Karpas-422 (cell line): ENCODE measurements at regions not wholly inside any gene's neighbourhood (a gene's known extent, or its start where the extent isn't known, plus 50 kb on each side); places are given as distances from the start of the nearest gene placed in this dataset.

Experiments
- DNase-seq: peaks from one replicate; pipeline ENCODE4 v3.0.0-alpha.2; 2015
- H2AFZ ChIP-seq: fragments of 200-600 bp; sonication (generic); 2 replicates; pipeline ENCODE4 v1.6.1; 2014; ENCODE audit warnings: antibody characterized with exemption, low read length, mixed read lengths
- H3K27ac ChIP-seq: fragments of 200-600 bp; sonication (generic); 2 replicates; pipeline ENCODE4 v1.5.1; 2014; ENCODE audit warnings: mild to moderate bottlenecking, low read length, moderate library complexity
- H3K27me3 ChIP-seq: fragments of 200-600 bp; sonication (generic); 2 replicates; pipeline ENCODE4 v1.6.1; 2014; ENCODE audit warnings: low read length, mixed read lengths
- H3K36me3 ChIP-seq: fragments of 200-600 bp; sonication (generic); 2 replicates; pipeline ENCODE4 v1.6.1; 2014; ENCODE audit warnings: low read length, mixed read lengths; ENCODE audit not compliant: insufficient read depth
- H3K4me1 ChIP-seq: fragments of 200-600 bp; sonication (generic); 2 replicates; pipeline ENCODE4 v1.6.1; 2014; ENCODE audit warnings: mild to moderate bottlenecking, low read length, mixed read lengths
- H3K4me2 ChIP-seq: fragments of 200-600 bp; sonication (generic); 2 replicates; pipeline ENCODE4 v1.6.1; 2014; ENCODE audit warnings: low read length, low read depth, mild to moderate bottlenecking; ENCODE audit not compliant: poor library complexity, severe bottlenecking
- H3K4me3 ChIP-seq: fragments of 200-600 bp; sonication (generic); 2 replicates; pipeline ENCODE4 v1.5.1; 2014; ENCODE audit warnings: mild to moderate bottlenecking, antibody characterized with exemption, low read length, mixed read lengths
- H3K79me2 ChIP-seq: fragments of 200-600 bp; sonication (generic); 2 replicates; pipeline ENCODE4 v1.6.1; 2014; ENCODE audit warnings: mild to moderate bottlenecking, low read length, mixed read lengths
- H3K9ac ChIP-seq: fragments of 200-600 bp; sonication (generic); 2 replicates; pipeline ENCODE4 v1.6.0; 2014; ENCODE audit warnings: low read length
- H3K9me2 ChIP-seq: fragments of 200-600 bp; sonication (generic), shearing (Covaris generic); replicated peaks from 2 replicates; pipeline ENCODE4 v1.6.0; 2014; ENCODE audit warnings: mild to moderate bottlenecking, low read length, moderate library complexity; ENCODE audit not compliant: insufficient read depth
- H3K9me3 ChIP-seq: fragments of 300-700, 200-600 bp; sonication (generic); 2 replicates; pipeline ENCODE4 v1.6.1; 2014; ENCODE audit warnings: low read length, mixed read lengths
- H4K20me1 ChIP-seq: fragments of 200-600 bp; sonication (generic); 2 replicates; pipeline ENCODE4 v1.6.1; 2014; ENCODE audit warnings: mild to moderate bottlenecking, antibody characterized with exemption, low read length, low read depth; ENCODE audit not compliant: insufficient read depth

DNA sequence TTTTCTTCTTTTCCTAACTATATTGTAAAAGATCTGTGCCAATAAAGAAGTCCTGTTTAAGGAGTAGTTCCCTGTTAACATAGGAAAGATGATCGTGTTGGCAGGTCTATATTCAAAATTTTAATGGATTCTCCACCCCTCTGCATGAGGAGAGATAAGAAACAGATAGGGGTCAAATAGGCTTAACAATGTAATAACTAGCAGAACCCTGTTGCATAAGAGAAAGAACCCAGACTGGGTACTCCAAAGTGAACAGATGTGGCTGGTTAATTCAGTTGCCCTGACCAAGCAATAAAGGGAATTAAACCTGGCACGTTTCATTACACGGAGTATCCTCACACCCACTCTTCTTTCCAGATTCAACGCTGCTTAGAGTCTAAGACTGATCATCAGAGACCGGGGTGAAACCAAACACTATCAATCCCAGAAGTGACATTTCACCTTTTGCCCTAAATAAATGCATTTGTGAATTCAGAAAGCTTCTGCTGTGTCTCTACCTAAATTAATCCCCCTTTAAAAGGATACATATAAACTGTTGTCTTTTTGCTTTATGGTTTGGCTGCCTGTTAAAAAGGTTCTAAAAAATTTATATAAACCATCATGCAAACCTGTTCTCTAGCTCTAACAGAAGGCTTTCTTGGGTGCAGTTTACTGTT is 1276.9 kb upstream of the WWC1 start:
- DNase-seq, result no peak
- Histone ChIP-seq H4K20me1 (no peaks in the 10 kb centered on the region), H2AFZ (no peak overlapping the region), H3K4me3 (no peak overlapping the region), H3K27me3 (no peaks in the 10 kb centered on the region), H3K79me2 (no peaks in the 10 kb centered on the region), H3K9ac (no peak overlapping the region), H3K4me1 (no peaks in the 10 kb centered on the region), H3K36me3 (no peaks in the 10 kb centered on the region), H3K9me3 (peaks cover 18% of the 10 kb centered on the region), H3K27ac (no peak overlapping the region), H3K9me2 (no peaks in the 10 kb centered on the region), H3K4me2 (no peak overlapping the region)

DNA sequence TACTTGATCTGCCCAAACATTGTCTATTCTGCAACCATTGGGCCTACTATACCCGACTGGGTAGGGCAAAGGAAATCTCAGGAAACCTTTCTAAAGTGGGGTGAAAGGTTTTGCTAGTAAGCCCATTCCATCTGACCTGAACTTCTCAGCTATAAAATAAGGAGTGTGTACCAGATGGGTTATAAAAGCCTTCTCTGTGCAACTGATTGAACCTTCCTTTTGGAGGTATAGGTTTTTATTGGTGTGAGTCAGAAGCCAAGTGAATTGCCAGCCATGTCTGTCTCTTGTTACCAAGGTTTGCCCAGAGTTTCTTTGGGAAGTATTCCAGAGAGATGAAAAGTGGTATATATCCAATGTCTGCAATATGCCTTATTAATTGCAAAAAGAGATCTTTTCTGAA is 1271.0 kb upstream of the WWC1 start:
- Histone ChIP-seq H3K27me3 (no peaks in the 10 kb centered on the region), H3K9me3 (peaks cover 21% of the 10 kb centered on the region), H3K9ac (no peak overlapping the region), H3K9me2 (no peaks in the 10 kb centered on the region), H3K36me3 (no peaks in the 10 kb centered on the region), H4K20me1 (no peaks in the 10 kb centered on the region), H3K4me3 (no peak overlapping the region), H3K4me1 (no peaks in the 10 kb centered on the region), H3K27ac (no peak overlapping the region), H2AFZ (no peak overlapping the region), H3K79me2 (no peaks in the 10 kb centered on the region), H3K4me2 (no peak overlapping the region)
- no peak for DNase-seq

- peaks cover 2% of the 10 kb centered on the region for H3K9me3 ChIP-seq
- no peak overlapping the region for H3K4me2 ChIP-seq
- H3K4me3 ChIP-seq, result no peak overlapping the region
- H4K20me1 ChIP-seq, result no peaks in the 10 kb centered on the region
- H3K9ac ChIP-seq, result no peak overlapping the region
- H3K4me1 ChIP-seq, result no peaks in the 10 kb centered on the region
- H3K36me3 ChIP-seq, result no peaks in the 10 kb centered on the region
- H3K27me3 ChIP-seq, result no peaks in the 10 kb centered on the region
- no peak overlapping the region for H2AFZ ChIP-seq
- H3K27ac ChIP-seq, result no peak overlapping the region
- no peak for DNase-seq
- no peaks in the 10 kb centered on the region for H3K9me2 ChIP-seq
- no peaks in the 10 kb centered on the region for H3K79me2 ChIP-seq
These were observed 1262.0 kb upstream of the WWC1 start for GRCh38 chr5:167029488-167029887.

DNA sequence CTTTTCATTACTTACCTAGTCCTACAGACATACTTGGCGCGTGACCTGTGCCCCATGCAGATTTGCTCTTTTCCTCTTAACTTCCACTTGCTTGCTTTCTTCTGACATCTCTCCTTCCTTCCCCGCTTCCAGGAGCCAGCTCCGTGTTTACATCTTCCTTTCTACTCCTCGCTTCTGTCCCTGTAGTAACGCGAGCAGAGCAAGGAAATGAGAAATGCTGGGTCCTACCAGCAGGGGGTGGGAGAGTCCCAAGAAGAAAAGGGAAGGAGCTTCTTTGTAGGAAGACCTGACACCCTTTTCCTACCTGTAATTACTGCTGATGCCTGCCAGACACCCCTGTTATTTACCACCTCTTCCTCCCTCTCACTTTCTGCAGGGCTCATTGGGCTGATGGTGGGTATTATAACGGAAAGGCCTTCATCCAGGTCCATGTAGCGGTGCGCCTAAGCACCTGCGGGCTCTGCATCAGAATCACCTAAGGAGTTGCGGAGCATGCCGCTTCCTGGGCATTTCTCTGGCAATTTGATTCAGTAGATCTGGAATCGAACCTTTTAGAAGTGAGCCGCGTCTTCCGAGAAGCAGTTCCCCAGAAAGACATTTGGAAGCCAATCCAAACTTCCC is 1260.8 kb upstream of the WWC1 start:
- Histone ChIP-seq H3K4me2 (no peak overlapping the region), H3K4me3 (no peak overlapping the region), H2AFZ (no peak overlapping the region), H3K27me3 (no peaks in the 10 kb centered on the region), H3K9me3 (peaks cover 2% of the 10 kb centered on the region; the same call in 1 of the 2 replicates), H3K4me1 (no peaks in the 10 kb centered on the region), H3K36me3 (no peaks in the 10 kb centered on the region), H3K79me2 (no peaks in the 10 kb centered on the region), H3K27ac (no peak overlapping the region), H3K9me2 (no peaks in the 10 kb centered on the region), H3K9ac (no peak overlapping the region), H4K20me1 (no peaks in the 10 kb centered on the region)
- no peak for DNase-seq

DNA sequence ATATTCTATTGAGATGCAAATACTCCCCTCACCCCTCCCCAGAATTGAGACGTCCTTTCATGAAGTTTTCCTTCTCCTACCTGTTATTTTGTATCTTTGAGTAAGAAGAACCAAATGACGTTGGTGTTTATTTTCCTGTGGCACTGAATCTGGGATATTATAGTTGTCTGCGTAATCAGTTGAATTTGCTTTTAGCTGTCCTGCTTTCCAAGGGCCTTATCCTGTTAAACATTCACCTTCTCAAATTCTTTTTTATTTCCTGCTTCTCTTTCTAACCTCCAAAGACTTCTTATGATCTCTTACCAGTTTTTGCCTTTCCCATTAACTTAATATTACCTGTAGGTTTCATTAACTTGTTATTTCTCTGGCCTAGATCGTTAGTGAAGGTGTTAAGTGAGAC is 1254.9 kb upstream of the WWC1 start:
- Histone ChIP-seq H3K4me2 (no peak overlapping the region), H3K27ac (no peak overlapping the region), H3K9me2 (no peaks in the 10 kb centered on the region), H3K4me3 (no peak overlapping the region), H3K79me2 (no peaks in the 10 kb centered on the region), H3K36me3 (no peaks in the 10 kb centered on the region), H3K4me1 (no peaks in the 10 kb centered on the region), H3K27me3 (no peaks in the 10 kb centered on the region), H2AFZ (no peak overlapping the region), H3K9ac (no peak overlapping the region), H4K20me1 (no peaks in the 10 kb centered on the region), H3K9me3 (no peaks in the 10 kb centered on the region; the same call in 1 of the 2 replicates)
- DNase-seq, result no peak

GRCh38 chr5:167049043-167049663 is 1242.3 kb upstream of the WWC1 start:
- Histone ChIP-seq H3K4me1 (no peaks in the 10 kb centered on the region), H3K27me3 (no peaks in the 10 kb centered on the region), H4K20me1 (no peaks in the 10 kb centered on the region), H3K9ac (no peak overlapping the region), H3K4me3 (no peak overlapping the region), H3K9me3 (no peaks in the 10 kb centered on the region), H3K9me2 (no peaks in the 10 kb centered on the region), H3K4me2 (no peak overlapping the region), H2AFZ (no peak overlapping the region), H3K27ac (no peak overlapping the region), H3K36me3 (no peaks in the 10 kb centered on the region), H3K79me2 (no peaks in the 10 kb centered on the region)
- DNase-seq, result peak; percentile 76

DNA sequence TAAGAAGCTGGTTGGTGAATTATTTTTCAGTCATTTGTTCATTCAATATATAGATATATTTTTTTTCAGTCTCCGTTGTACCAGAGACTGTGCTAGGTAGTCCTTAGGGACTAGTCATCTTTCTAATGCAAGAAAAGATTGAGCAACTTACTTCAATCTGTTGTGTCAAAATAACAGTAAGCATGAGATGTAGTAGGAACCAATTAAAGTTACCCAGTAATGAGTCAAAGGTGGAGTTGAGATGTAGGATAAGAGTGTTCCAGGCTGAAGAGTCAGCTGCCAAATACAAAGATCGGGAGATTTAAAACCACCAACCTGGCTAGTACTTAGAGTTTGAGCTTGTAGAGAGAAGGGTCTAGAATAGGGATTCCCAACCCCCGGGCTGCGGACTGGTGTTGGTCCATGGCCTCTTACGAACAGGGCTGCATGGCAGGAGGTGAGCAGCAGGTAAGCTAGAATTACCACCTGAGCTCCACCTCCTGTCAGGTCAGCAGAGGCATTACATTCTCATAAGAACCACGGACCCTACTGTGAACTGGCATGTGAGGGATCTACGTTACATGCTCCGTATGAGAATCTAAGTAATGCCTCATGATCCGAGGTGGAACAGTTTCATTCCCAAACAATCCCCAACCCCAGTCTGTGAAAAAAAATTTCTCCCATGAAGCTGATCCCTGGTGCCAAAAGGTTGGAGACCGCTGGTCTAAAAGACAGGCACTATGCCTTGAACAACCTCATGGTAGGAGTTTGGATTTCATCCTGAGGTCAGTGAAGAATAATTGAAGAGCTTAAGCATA is 1241.5 kb upstream of the WWC1 start:
- H3K9me2 ChIP-seq, result no peaks in the 10 kb centered on the region

More for the DNA sequence above, 1241.5 kb upstream of the WWC1 start:
- no peaks in the 10 kb centered on the region for H3K36me3 ChIP-seq
- no peak overlapping the region for H3K4me2 ChIP-seq
- H2AFZ ChIP-seq, result no peak overlapping the region
- no peak overlapping the region for H3K4me3 ChIP-seq
- H4K20me1 ChIP-seq, result no peaks in the 10 kb centered on the region
- H3K9ac ChIP-seq, result no peak overlapping the region
- no peak overlapping the region for H3K27ac ChIP-seq
- no peaks in the 10 kb centered on the region for H3K4me1 ChIP-seq
- no peaks in the 10 kb centered on the region for H3K79me2 ChIP-seq
- H3K27me3 ChIP-seq, result no peaks in the 10 kb centered on the region
- no peaks in the 10 kb centered on the region; the same call in 1 of the 2 replicates for H3K9me3 ChIP-seq
- DNase-seq, result no peak
